Bone marrow (tissue), 2 donors: ENCODE measurements at regions not wholly inside any gene's neighbourhood (a gene's known extent, or its start where the extent isn't known, plus 50 kb on each side); places are given as distances from the start of the nearest gene placed in this dataset.
"Not testable (repeated sequence)": the region's sequence is repeated elsewhere in the genome, so short reads cannot be mapped to it uniquely, and the experiment has no call there.

ENCODE experiments used
- DNase-seq, 2 donors: peaks; one replicate each; lab custom pipeline; 2025; lab: John Stamatoyannopoulos, UW

- no peak for DNase-seq
Observed at GRCh38 chr12:20125276-20125798, 243.0 kb upstream of the PDE3A start.

DNA sequence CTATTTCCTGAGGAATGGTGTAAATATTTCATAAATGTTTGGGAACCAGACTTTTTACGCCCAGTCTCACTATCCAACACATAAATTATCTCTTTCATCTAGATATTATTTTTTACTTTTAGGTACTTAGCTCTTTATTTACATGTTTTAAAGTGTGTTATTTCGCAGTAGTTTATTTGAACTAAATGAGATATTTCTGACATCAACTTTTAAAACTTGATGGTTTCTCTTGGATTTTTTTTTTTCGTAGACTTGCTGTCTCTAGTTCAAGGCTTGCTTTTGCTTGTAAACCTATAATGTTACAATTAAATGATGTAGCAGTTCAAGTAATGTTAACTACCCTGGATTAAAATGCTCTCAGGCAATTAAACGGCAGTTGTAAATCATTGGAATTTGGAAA is 241.7 kb upstream of the PDE3A start:
- DNase-seq, result no peak

DNA sequence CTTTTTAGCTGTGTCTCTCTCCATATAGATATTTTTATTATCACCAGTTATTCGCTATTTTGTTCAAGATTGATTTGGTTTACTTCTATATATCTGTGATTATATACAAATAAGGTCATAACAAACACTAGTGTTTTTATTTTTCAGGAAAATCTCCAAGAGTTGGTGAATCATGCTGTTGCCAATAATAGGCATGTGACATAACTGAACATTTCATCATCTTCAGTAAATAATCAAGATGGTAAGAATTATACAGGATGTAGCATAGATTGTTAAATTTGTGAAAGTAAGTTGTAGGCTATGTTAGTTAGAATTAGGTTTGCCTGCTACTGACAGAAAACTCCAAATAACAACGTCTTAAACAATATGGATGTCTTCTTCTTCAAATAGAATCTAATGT is 240.9 kb upstream of the PDE3A start:
- no peak for DNase-seq

GRCh38 chr12:20128928-20129327 is 239.4 kb upstream of the PDE3A start:
- no peak for DNase-seq

DNA sequence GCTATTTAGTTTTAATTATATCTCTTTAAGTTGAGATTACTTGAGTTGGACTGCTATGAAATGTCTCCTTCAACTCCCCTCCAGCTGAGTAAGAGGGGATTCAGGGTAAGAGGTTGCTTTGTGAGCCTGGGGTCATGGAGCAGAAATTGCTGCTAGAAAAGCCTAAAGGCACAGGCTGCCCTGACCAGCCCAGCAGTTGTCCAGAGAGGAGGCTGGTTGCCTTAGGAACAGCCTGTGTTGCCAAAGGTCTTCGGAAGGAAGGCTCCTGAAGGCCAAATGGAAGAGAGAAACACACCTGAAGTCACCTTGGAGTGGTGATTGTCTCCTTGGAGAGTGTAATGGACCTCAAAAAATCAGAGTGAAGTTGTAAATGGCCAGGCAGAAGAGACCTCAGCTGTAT is 235.5 kb upstream of the PDE3A start:
- DNase-seq, result no peak

GRCh38 chr12:20134652-20135051 is 233.7 kb upstream of the PDE3A start:
- no peak for DNase-seq

DNA sequence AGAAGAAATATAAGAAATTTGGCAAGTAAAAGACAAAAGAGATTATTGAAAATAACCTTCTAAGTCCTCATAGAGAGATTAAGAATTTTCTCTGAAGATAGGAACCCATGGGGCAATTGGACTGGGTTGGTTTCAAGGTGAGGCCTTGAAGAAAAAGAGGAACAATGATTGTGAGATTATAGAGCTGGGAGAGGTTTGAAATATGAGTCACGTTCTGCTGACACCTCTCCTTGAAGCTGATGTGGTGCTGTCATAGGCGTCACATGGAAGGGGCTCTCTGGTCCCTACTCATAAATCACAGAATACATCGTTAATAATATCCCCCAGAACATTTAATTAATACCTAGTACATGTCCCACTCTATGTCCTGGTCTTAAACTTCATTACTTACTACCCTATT is 227.6 kb upstream of the PDE3A start:
- no peak for DNase-seq

- no peak for DNase-seq
Observed at GRCh38 chr12:20142316-20142715, 226.0 kb upstream of the PDE3A start.

GRCh38 chr12:20142956-20143355 is 225.4 kb upstream of the PDE3A start:
- DNase-seq, result no peak

- no peak for DNase-seq
Observed at GRCh38 chr12:20144341-20144740, 224.0 kb upstream of the PDE3A start.

GRCh38 chr12:20148241-20148640 is 220.1 kb upstream of the PDE3A start:
- no peak for DNase-seq

- no peak for DNase-seq
Observed at GRCh38 chr12:20150835-20151422, 217.4 kb upstream of the PDE3A start.

DNA sequence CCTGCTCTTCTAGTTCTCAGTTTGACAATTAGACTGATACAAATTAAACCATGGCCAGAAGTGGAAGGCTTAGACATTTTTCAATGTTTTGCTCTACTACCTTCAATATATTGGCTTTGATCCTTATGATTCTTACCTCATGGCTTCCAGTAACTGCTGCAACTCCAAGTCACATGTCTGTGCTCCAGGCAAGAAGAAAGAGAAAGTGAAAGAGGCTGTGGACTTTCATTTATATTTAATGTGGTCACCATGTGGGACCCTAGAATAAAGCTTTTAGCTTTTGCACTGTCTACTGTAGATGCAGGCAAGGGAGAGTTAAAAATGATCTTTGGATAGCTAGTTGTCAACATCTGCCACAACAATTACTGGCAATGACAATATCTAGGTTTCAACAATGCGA is 214.3 kb upstream of the PDE3A start:
- DNase-seq, result no peak

- DNase-seq, result no peak
Observed at GRCh38 chr12:20155374-20155773, 213.0 kb upstream of the PDE3A start.

DNA sequence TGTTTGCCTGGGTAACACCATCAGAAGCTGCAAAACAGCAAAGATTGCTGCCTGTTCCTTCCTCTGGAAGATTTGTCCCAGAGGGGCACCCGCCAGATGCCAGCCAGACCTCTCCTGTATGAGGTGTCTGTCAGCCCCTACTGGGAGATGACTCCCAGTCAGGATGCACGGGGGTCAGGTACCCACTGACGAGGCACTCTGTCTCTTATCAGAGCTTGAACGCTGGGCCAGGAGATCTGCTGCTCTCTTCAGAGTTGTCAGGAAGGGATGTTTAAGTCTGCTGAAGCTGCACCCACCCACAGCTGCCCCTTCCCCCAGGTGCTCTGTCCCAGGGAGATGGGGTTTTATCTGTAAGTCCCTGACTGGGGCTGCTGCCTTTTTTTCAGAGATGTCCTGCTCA is 207.4 kb upstream of the PDE3A start:
- DNase-seq, result not testable (repeated sequence)

GRCh38 chr12:20174528-20175175 is 193.7 kb upstream of the PDE3A start:
- no peak for DNase-seq

- no peak for DNase-seq
Observed at GRCh38 chr12:20175704-20176388, 192.5 kb upstream of the PDE3A start.

DNA sequence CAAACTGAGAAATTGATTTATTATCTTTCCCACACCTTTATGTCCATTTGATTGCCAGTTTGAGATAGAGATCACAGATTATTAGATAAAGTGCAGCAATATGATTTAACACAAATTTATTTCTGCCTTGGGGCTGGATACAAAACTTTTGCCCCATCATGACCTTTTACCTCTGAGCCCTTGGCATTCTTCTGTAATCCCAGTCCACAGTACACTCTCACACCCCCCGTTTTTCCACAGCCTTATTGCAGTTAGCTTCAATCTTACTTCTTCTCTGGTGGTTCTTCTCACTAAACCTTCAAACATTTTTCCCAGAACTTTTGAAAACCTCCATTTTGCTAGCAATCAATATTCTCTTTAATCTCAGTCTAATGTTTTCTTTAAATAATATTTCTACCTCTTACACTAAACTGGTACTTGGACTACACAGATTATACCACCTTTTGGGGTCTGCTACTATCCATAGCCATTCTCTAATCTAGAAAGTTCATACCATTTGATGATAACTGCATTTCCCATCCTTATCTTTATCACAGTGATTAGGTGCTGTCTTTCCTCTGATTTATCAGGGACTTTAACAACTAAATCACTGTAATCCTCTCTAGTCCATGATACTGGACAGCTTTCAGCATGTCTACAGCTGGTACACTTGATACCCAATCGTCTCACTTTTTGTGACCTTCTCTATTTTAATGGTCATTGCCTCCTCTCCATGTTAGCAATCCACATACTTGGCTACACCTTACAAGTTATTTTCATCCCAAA is 186.7 kb upstream of the PDE3A start:
- no peak for DNase-seq

DNA sequence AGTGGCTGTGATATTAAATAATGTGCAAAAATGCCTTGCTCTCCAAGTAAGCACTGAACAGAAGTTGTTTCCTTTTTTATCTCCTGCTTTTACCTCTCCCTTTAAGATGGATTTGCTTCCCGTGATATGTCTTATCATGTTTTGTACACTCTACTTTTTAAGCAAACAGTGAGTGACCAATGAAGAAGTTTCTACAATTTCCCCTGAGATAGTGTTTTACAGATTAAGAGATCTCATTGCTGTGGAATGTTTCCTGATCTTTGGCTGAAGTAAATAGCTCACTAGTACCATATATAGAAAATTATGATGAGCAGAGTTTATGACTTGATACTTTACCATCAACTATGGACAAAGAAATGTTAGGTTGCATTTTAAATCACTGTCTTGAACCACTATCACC is 184.8 kb upstream of the PDE3A start:
- DNase-seq, result no peak

GRCh38 chr12:20184514-20184913 is 183.8 kb upstream of the PDE3A start:
- DNase-seq, result no peak

GRCh38 chr12:20187456-20187855 is 180.9 kb upstream of the PDE3A start:
- DNase-seq, result no peak

GRCh38 chr12:20188930-20189653 is 179.2 kb upstream of the PDE3A start:
- no peak for DNase-seq
